Adipocyte (in vitro differentiated cells): ENCODE measurements at regions not wholly inside any gene's neighbourhood (a gene's known extent, or its start where the extent isn't known, plus 50 kb on each side); places are given as distances from the start of the nearest gene placed in this dataset.

ENCODE experiments used
- DNase-seq: peaks from one replicate; pipeline ENCODE4 v3.0.0-alpha.2; 2015; ENCODE audit warnings: low read depth
- H3K27me3 ChIP-seq: replicated peaks from 2 replicates; pipeline ENCODE4 v1.7.0; 2013; ENCODE audit warnings: mild to moderate bottlenecking, low read length, moderate library complexity; ENCODE audit not compliant: control insufficient read depth, insufficient read depth
- H3K36me3 ChIP-seq: 2 replicates; pipeline ENCODE4 v1.7.0; 2013; ENCODE audit warnings: low read length, mild to moderate bottlenecking, moderate library complexity; ENCODE audit not compliant: control insufficient read depth, insufficient read depth, severe bottlenecking
- H3K4me1 ChIP-seq: 2 replicates; pipeline ENCODE4 v1.7.0; 2013; ENCODE audit warnings: mild to moderate bottlenecking, low read length, moderate library complexity; ENCODE audit not compliant: control insufficient read depth, insufficient read depth
- H3K4me3 ChIP-seq: 2 replicates; pipeline ENCODE4 v1.7.0; 2013; ENCODE audit warnings: mild to moderate bottlenecking, low read length, moderate library complexity
- H3K9ac ChIP-seq: 2 replicates; pipeline ENCODE4 v1.7.0; 2013; ENCODE audit warnings: mild to moderate bottlenecking, low read length, moderate library complexity
- H3K9me3 ChIP-seq: 2 replicates; pipeline ENCODE4 v1.7.0; 2013; ENCODE audit warnings: mild to moderate bottlenecking, low read length, moderate library complexity; ENCODE audit not compliant: control insufficient read depth

DNA sequence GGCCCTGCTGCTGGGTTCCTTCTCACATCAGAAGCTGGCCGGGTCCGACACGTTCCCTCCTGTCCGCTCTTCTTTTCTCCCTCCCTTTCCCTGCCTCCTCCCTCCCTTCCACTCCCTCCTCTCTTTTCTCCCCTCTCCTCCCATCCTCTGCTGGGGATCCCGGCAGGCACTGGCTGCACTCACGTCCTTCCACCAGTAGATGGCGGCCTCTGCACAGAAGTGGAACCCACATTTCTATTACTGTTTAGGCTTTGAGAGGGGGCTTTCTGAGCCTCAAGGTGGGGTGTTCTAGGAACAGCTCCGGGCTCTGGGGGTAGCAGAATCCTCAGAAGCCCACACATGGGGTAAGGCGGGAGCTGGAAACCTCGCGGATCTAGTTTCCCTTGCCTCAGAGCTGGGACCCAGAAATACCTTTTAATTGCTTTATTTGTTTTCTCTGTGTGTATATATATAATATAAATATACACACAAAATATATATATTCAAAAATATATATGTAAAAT is 294.2 kb downstream of the ZNF536 start:
- Histone ChIP-seq H3K9me3 (no peaks in the 10 kb centered on the region), H3K4me3 (no peak overlapping the region), H3K36me3 (no peaks in the 10 kb centered on the region), H3K27me3 (peaks cover 36% of the 10 kb centered on the region), H3K9ac (no peak overlapping the region), H3K4me1 (peaks cover 6% of the 10 kb centered on the region)
- peak; percentile 71 for DNase-seq

- Histone ChIP-seq H3K36me3 (no peaks in the 10 kb centered on the region), H3K4me3 (no peak overlapping the region), H3K9ac (no peak overlapping the region), H3K27me3 (peaks cover 27% of the 10 kb centered on the region), H3K9me3 (no peaks in the 10 kb centered on the region), H3K4me1 (peaks cover 6% of the 10 kb centered on the region)
- DNase-seq: no peak
These were observed 293.3 kb downstream of the ZNF536 start for GRCh38 chr19:30665449-30665848.

DNA sequence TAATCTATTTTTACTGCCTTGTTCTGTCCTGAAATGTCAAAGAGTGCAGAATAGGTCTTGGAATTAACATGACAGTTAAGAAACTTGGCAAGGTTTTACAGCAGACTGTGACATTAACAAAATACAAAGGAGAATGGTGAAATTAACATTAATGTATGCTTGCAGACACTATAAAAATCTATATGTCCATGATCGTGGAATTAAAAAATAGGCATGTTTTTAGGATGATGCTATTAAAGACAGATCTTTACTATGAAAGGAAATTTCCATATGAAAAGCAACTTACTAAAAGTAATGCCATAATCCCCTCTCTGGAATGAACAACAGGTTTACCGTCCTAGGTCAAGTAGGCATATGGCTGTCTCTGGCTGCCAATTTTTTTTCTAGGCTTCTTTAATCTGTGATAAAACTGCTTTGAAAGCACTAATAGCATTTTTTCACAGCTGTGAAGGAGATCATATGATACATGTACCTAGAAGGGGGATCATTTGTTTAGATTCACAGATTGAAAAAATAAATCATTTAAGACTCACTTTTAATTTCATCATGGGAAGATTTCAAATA is 291.5 kb downstream of the ZNF536 start:
- Histone ChIP-seq H3K9me3 (no peaks in the 10 kb centered on the region), H3K9ac (no peak overlapping the region), H3K36me3 (no peaks in the 10 kb centered on the region), H3K27me3 (peaks cover 14% of the 10 kb centered on the region), H3K4me3 (no peak overlapping the region), H3K4me1 (peaks cover 6% of the 10 kb centered on the region)
- no peak for DNase-seq

DNA sequence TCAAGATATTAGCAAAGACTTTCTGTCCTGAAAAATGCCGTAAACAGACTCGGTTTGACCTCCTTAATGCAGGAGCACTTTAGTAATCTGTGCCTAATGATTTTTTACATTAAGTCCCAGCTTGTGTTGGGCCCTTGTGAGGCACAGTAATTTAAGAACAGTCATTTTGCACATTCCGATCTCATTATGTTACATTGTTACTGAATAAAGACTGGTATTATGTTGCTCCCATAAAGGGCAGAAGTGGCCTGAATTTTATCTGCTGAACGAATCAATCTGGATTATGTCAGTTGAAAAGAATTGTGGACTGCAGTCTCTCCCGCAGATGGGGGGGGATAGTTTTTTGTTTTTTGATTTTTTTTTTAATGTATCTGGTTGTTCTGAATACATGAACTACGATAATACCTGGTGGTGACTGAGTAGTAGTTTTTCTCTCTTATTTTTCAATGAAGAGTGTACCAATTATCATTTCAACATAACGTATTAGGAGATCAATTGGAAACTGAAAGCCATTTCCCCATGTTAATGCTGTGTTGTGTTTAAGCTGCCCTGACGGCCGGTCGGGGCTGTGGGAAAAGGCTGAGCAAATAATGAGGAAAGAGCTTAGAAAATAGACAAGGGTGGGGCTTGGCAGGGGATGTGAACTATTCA is 290.2 kb downstream of the ZNF536 start:
- Histone ChIP-seq H3K9ac (no peak overlapping the region), H3K9me3 (no peaks in the 10 kb centered on the region), H3K27me3 (peaks cover 5% of the 10 kb centered on the region), H3K4me1 (peaks cover 6% of the 10 kb centered on the region), H3K36me3 (no peaks in the 10 kb centered on the region), H3K4me3 (peak overlapping the region; percentile 35)
- no peak for DNase-seq

DNA sequence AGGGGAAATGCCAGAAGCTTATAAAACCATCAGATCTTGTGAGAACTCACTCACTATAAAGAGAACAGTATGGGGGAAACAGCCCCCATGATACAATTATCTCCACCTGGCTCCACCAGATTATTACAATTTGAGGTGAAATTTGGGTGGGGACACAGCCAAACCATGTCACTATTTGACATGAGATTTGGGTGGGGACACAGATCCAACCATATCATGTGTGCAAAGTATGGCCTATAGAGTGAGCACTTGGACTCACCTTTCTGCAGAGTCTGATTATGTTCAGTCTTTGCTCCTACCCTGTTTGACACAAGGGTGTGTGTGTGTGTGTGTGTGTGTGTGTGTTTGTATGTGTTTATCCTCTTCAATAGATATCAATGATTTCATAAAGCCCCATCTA is 287.5 kb downstream of the ZNF536 start:
- H3K4me3 ChIP-seq: no peak overlapping the region
- no peak overlapping the region for H3K9ac ChIP-seq
- H3K9me3 ChIP-seq: no peaks in the 10 kb centered on the region
- no peaks in the 10 kb centered on the region for H3K36me3 ChIP-seq
- H3K27me3 ChIP-seq: peaks cover 19% of the 10 kb centered on the region
- peaks cover 6% of the 10 kb centered on the region for H3K4me1 ChIP-seq
- DNase-seq: no peak

DNA sequence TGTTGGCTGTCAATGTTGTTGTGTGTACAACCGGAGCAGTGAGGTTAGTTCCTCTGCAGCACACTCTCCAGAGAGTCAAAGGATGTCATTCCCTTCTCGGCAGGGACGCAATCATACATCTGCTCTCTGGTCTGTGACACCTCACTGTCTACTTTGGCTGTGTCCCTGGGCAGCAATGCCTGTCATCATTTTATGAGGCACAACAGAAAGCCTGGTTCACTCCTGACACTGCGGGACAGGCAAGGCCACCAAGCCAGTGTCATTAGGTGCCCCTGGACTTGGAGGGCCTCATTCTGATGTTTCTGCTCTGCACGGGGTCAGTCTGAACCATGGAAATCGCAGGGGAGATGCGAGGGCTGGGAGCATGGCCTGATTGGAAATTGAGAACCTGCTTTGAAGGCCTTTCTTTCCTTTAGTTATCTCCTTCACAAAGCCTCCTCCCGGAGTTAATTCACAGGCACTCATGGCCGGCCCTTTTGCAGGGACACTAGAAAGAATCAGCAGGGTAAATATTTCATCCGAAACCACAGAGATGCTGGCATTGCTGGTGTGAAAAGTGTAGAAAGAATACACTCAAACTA is 284.4 kb downstream of the ZNF536 start:
- Histone ChIP-seq H3K9me3 (no peaks in the 10 kb centered on the region), H3K4me1 (no peaks in the 10 kb centered on the region), H3K36me3 (no peaks in the 10 kb centered on the region), H3K9ac (no peak overlapping the region), H3K27me3 (peaks cover 28% of the 10 kb centered on the region), H3K4me3 (no peak overlapping the region)
- DNase-seq: no peak

GRCh38 chr19:30653646-30654386 is 281.6 kb downstream of the ZNF536 start:
- Histone ChIP-seq H3K9me3 (no peaks in the 10 kb centered on the region), H3K27me3 (peaks cover 37% of the 10 kb centered on the region), H3K4me1 (no peaks in the 10 kb centered on the region), H3K4me3 (no peak overlapping the region), H3K36me3 (no peaks in the 10 kb centered on the region), H3K9ac (no peak overlapping the region)
- no peak for DNase-seq

DNA sequence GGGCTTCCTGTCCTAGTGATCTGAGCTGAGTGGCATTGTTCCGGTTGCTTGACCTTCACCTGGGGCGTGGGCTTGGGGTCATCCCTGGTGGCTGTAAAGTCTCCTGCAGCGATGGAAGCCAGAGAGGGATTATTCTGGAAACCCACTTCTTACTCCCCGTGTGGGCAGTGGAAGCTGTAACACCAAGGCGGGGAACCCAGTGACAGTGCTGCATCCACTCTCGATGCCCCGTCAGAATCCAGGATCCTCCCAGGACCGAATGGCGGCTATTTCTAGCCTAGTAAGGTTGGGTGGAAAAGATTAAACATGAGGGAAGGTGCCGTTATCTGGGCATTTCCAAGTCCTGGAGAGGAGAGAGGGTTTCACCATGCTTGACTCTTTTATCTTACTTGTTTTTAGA is 280.6 kb downstream of the ZNF536 start:
- no peak overlapping the region for H3K4me3 ChIP-seq
- peaks cover 44% of the 10 kb centered on the region for H3K27me3 ChIP-seq
- H3K36me3 ChIP-seq: no peaks in the 10 kb centered on the region
- no peak for DNase-seq
- no peaks in the 10 kb centered on the region for H3K4me1 ChIP-seq
- no peak overlapping the region for H3K9ac ChIP-seq
- H3K9me3 ChIP-seq: no peaks in the 10 kb centered on the region

DNA sequence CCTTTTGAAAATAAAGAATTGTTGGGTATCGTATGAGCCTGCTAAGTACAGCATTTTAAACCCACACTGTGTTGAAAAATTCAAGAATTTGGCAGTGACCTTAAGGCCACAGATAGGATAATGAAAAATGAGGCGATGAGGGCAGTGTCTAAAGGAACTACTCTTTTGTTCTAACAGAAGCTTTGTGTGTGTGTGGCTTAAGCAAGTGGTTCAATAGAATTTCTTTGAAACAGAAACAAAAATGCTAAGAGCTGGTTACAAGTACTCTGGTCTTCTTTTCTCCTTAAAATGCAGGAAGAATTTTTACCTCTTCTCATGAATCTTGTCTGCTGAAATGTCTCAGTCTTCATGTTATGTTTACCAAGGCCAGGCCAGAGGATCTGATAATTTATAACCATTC is 279.5 kb downstream of the ZNF536 start:
- no peak for DNase-seq
- Histone ChIP-seq H3K27me3 (peaks cover 45% of the 10 kb centered on the region), H3K9ac (no peak overlapping the region), H3K9me3 (no peaks in the 10 kb centered on the region), H3K36me3 (no peaks in the 10 kb centered on the region), H3K4me3 (no peak overlapping the region), H3K4me1 (no peaks in the 10 kb centered on the region)

DNA sequence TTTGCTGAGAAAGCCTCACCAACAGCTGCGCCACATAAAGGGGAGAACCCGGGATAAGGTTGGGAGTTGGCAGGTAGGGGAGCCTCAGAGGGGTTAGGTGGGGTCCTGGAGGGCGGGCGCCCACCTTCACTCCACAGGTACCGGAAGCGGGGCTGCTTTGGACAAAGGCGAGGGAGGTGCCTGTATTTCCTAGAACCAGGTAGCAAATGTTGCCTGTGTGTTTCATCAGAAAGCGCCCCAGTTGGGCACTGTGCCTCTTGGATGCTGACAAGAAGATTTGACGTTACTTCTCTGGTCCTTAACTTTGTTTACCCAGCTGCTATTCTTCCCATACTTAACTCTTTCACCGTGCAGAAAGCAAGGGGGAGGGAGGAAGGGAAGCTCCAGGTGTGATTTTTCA is 278.9 kb downstream of the ZNF536 start:
- H3K36me3 ChIP-seq: no peaks in the 10 kb centered on the region

DNA sequence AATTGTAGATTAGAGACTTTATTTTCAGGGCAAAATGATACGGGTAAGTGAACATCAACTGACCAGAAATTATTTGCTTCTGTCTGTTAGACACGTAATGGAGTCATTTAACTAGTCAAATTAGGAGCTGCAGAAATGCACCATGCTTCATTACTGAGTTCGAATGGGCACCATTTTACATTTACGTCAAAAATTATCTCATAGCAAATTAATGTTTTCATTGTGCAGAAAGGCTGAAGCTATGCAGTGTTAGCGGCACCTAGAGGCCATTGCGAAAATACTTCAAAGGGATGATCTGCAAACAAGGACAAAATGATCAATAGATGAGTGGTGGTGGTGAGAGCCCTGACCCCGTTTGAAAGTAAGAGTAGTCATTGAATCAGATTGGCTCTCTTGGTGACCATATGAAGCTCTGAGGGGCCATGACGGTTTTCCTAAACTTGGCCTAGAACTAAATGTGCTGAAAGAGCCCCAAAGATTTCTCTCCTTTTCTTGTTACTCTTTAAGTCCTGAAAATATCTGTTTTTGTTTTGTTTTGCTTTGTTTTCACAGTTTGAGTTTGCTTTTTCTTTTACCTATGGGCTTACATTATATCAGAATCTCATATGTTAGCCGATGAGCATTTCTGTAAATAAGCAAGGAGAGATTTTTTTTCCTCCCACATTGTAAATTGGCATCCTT is 277.9 kb downstream of the ZNF536 start:
- Histone ChIP-seq H3K9ac (no peak overlapping the region), H3K4me3 (no peak overlapping the region), H3K9me3 (no peaks in the 10 kb centered on the region), H3K27me3 (peaks cover 49% of the 10 kb centered on the region), H3K36me3 (no peaks in the 10 kb centered on the region), H3K4me1 (no peaks in the 10 kb centered on the region)
- DNase-seq: peak; percentile 79

More for the DNA sequence above, 278.9 kb downstream of the ZNF536 start:
- DNase-seq: no peak
- H3K4me3 ChIP-seq: no peak overlapping the region
- peaks cover 49% of the 10 kb centered on the region for H3K27me3 ChIP-seq
- no peak overlapping the region for H3K9ac ChIP-seq
- H3K4me1 ChIP-seq: no peaks in the 10 kb centered on the region
- H3K9me3 ChIP-seq: no peaks in the 10 kb centered on the region
